ENCODE measurements at regions not wholly inside any gene's neighbourhood (a gene's known extent, or its start where the extent isn't known, plus 50 kb on each side); places are given as distances from the start of the nearest gene placed in this dataset.

- no peak for TF ChIP-seq CTCF (IDR thresholded peaks at IDR 0.05)
- no peak for TF ChIP-seq POLR2A (IDR thresholded peaks at IDR 0.05)
Observed at GRCh38 chr13:95480131-95480545, 72.4 kb upstream of the CLDN10 start.
